IMR-90 (cell line): ENCODE measurements at regions not wholly inside any gene's neighbourhood (a gene's known extent, or its start where the extent isn't known, plus 50 kb on each side); places are given as distances from the start of the nearest gene placed in this dataset.

Source experiments
- ATAC-seq: fragments of 200-7000 bp; cut with Tn5 transposase; 2 replicates; pipeline ENCODE4 v1.9.1; 2020; ENCODE audit warnings: low read depth, mild to moderate bottlenecking, moderate library complexity
- BruUV-seq: library from RNA; stranded (reverse); fragments of 400-500 nt; replicated peaks from 2 replicates; lab custom pipeline; 2021; lab: Mats Ljungman, UMichigan
- CTCF ChIA-PET: fragments of 300-600 bp; formaldehyde crosslinking; extraction: SDS; loops from one replicate; lab custom pipeline; 2021; ENCODE audit warnings: antibody characterized with exemption; lab: Yijun Ruan, JAX
- POLR2A ChIA-PET: fragments of 300-600 bp; sonication (Branson Sonifier 250); formaldehyde crosslinking; loops from one replicate; lab custom pipeline; 2022; ENCODE audit warnings: antibody characterized with exemption; ENCODE audit not compliant: unreplicated experiment; lab: Charles Lee
- DNase-seq: peaks from one replicate; pipeline ENCODE4 v3.0.0; 2013
- H2AFZ ChIP-seq: replicated peaks from 2 replicates; pipeline ENCODE3; 2013; ENCODE audit warnings: low read length, mild to moderate bottlenecking; ENCODE audit not compliant: poor library complexity
- H2AK5ac ChIP-seq: 2 replicates; pipeline ENCODE4 v1.6.1; 2013; ENCODE audit warnings: low read depth, low read length, inconsistent platforms
- H2AK9ac ChIP-seq: replicated peaks from 2 replicates; pipeline ENCODE3; 2013; ENCODE audit warnings: mild to moderate bottlenecking, low read depth, low read length, moderate library complexity; ENCODE audit not compliant: poor library complexity
- H2BK120ac ChIP-seq: 2 replicates; pipeline ENCODE4 v1.6.1; 2013; ENCODE audit warnings: low read depth, low read length, inconsistent platforms
- H2BK15ac ChIP-seq: 3 replicates; pipeline ENCODE4 v1.6.1; 2013; ENCODE audit warnings: low read depth, low read length, inconsistent platforms
- H2BK20ac ChIP-seq: 2 replicates; pipeline ENCODE4 v1.6.1; 2013; ENCODE audit warnings: low read depth, mild to moderate bottlenecking, inconsistent platforms, low read length, moderate library complexity
- H2BK5ac ChIP-seq: 2 replicates; pipeline ENCODE4 v1.6.1; 2013; ENCODE audit warnings: mild to moderate bottlenecking, low read depth, low read length, inconsistent platforms; ENCODE audit not compliant: poor library complexity, severe bottlenecking
- H3K14ac ChIP-seq: replicated peaks from 2 replicates; pipeline ENCODE4 v1.6.1; 2013; ENCODE audit warnings: low read depth, low read length, inconsistent platforms
- H3K18ac ChIP-seq: 2 replicates; pipeline ENCODE4 v1.6.1; 2013; ENCODE audit warnings: low read depth, low read length, control low read depth
- H3K23ac ChIP-seq: 2 replicates; pipeline ENCODE4 v1.6.1; 2013; ENCODE audit warnings: low read depth, low read length, inconsistent platforms
- H3K27ac ChIP-seq: 2 replicates; pipeline ENCODE4 v1.5.1; 2013; ENCODE audit warnings: mild to moderate bottlenecking, control low read depth, low read length; ENCODE audit not compliant: insufficient read depth
- H3K27me3 ChIP-seq: 2 replicates; pipeline ENCODE4 v1.6.1; 2013; ENCODE audit warnings: low read length; ENCODE audit not compliant: control insufficient read depth, insufficient read depth
- H3K36me3 ChIP-seq: 2 replicates; pipeline ENCODE4 v1.6.1; 2013; ENCODE audit warnings: low read length, mixed read lengths; ENCODE audit not compliant: control insufficient read depth, insufficient read depth
- H3K4ac ChIP-seq: 2 replicates; pipeline ENCODE4 v1.6.1; 2013; ENCODE audit warnings: low read depth, low read length, inconsistent platforms
- H3K4me1 ChIP-seq: 2 replicates; pipeline ENCODE4 v1.6.1; 2013; ENCODE audit warnings: low read length, mixed read lengths; ENCODE audit not compliant: control insufficient read depth, insufficient read depth
- H3K4me2 ChIP-seq: 2 replicates; pipeline ENCODE4 v1.6.1; 2013; ENCODE audit warnings: low read depth, mild to moderate bottlenecking, control low read depth, low read length, moderate library complexity
- H3K4me3 ChIP-seq: 2 replicates; pipeline ENCODE4 v1.5.1; 2013; ENCODE audit warnings: low read depth, mild to moderate bottlenecking, control low read depth, low read length, moderate library complexity; ENCODE audit not compliant: insufficient read depth
- H3K56ac ChIP-seq: 2 replicates; pipeline ENCODE4 v1.6.1; 2013; ENCODE audit warnings: low read length, inconsistent platforms; ENCODE audit not compliant: insufficient read depth; ENCODE audit errors: extremely low read depth
- H3K79me1 ChIP-seq, 2 experiments: 2 replicates each; pipeline ENCODE4 v1.6.1; 2013; ENCODE audit warnings: low read length in 2 of 2, inconsistent platforms in 1 of 2, low read depth in 1 of 2
- H3K9ac ChIP-seq: 2 replicates; pipeline ENCODE4 v1.6.1; 2013; ENCODE audit warnings: low read depth, low read length, control low read depth
- H3K9me1 ChIP-seq: 2 replicates; pipeline ENCODE4 v1.6.1; 2013; ENCODE audit warnings: low read length, inconsistent platforms; ENCODE audit not compliant: insufficient read depth
- H3K9me3 ChIP-seq: 2 replicates; pipeline ENCODE4 v1.6.1; 2013; ENCODE audit warnings: low read length; ENCODE audit not compliant: control insufficient read depth, insufficient read depth
- H4K20me1 ChIP-seq: 2 replicates; pipeline ENCODE4 v1.6.1; 2013; ENCODE audit warnings: low read length, inconsistent platforms; ENCODE audit not compliant: insufficient read depth
- H4K5ac ChIP-seq: 2 replicates; pipeline ENCODE4 v1.6.1; 2013; ENCODE audit warnings: mild to moderate bottlenecking, low read depth, low read length, control low read depth
- H4K8ac ChIP-seq, 2 experiments: 2 replicates each; pipeline ENCODE4 v1.6.1; 2013; ENCODE audit warnings: low read depth in 2 of 2, low read length in 2 of 2, control low read depth in 1 of 2, inconsistent platforms in 1 of 2
- H4K91ac ChIP-seq: 2 replicates; pipeline ENCODE4 v1.6.1; 2013; ENCODE audit warnings: low read depth, low read length, inconsistent platforms; ENCODE audit not compliant: insufficient read depth
- CHD1 ChIP-seq: IDR thresholded peaks from 2 replicates; pipeline ENCODE4 v1.6.1; 2012; ENCODE audit warnings: low read depth, low read length, improper control_type of control experiment
- MAFK ChIP-seq: IDR thresholded peaks from 2 replicates; pipeline ENCODE4 v1.6.1; 2012; ENCODE audit warnings: low read depth, low read length, improper control_type of control experiment
- MAZ ChIP-seq: IDR thresholded peaks from 2 replicates; pipeline ENCODE4 v1.6.1; 2012; ENCODE audit warnings: low read depth, mild to moderate bottlenecking, low read length, improper control_type of control experiment, moderate library complexity, borderline replicate concordance
- RFX5 ChIP-seq: IDR thresholded peaks from 2 replicates; pipeline ENCODE4 v1.8.0; 2012; ENCODE audit warnings: low read depth, mild to moderate bottlenecking, low read length, moderate library complexity
- WGBS, 2 experiments: methylation state at CpG; one replicate each; pipeline versions ENCODE4 v1.1.5 to v1.1.7; 2013; ENCODE audit warnings: missing lambda C conversion rate in 2 of 2; ENCODE audit not compliant: insufficient read length in 1 of 2; ENCODE audit errors: extremely low coverage in 2 of 2; 5-methylcytosine and 5-hydroxymethylcytosine counted together
- dilution Hi-C: fragments of 300-500 bp; cut with HindIII; formaldehyde crosslinking; loops from one replicate; pipeline ENCODE4 v1.14.3; 2018; ENCODE audit warnings: low sequenced_read_pairs; ENCODE audit not compliant: unreplicated experiment
- in situ Hi-C: fragments of 300-500 bp; cut with MboI; formaldehyde crosslinking; loops from 3 replicates; pipeline ENCODE4 v1.14.3; 2019; ENCODE audit warnings: low sequenced_read_pairs, inconsistent platforms, mixed read lengths
- intact Hi-C: fragments of 100-400 bp; cut with micrococcal nuclease; formaldehyde crosslinking; loops from 2 replicates; pipeline ENCODE4 v1.10.0; 2022
- TF ChIP-seq, protein P1 (sequence below): conservative IDR thresholded peaks from 2 replicates; pipeline ENCODE4 v1.5.1; 2012; ENCODE audit warnings: mild to moderate bottlenecking, low read depth, low read length, improper control_type of control experiment
- TF ChIP-seq, protein P2 (sequence below): fragments of 150-350 bp; IDR thresholded peaks from 2 replicates; pipeline ENCODE4 v1.6.1; 2017; ENCODE audit warnings: mild to moderate bottlenecking, antibody characterized with exemption, low read length, low read depth

DNA sequence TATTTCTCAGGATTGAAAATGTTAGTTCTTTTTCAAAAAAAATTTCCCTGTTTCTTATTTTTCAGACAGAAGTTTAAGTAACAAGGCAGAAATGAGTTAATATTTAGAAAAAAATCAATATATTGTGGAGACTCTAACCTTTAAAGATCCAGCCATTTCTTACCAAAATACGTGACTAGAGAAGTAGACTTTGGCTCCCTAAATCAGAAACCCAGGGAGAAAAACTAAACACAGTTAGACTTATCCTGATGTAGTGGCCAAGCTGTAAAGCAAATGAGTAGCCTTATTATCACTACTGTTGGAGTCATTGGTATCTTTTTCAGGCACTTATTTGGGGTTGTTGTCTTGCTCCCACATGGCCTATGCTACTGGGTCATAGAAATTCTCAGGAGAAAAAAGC, 1556.4 kb upstream of the ADGRL3 start:
- Histone ChIP-seq H3K4me3 (no peak overlapping the region), H3K4me1 (no peaks in the 10 kb centered on the region), H3K18ac (no peak overlapping the region), H4K20me1 (no peaks in the 10 kb centered on the region), H2AFZ (no peak overlapping the region), H4K91ac (no peak overlapping the region), H3K27me3 (no peaks in the 10 kb centered on the region), H3K9me1 (no peaks in the 10 kb centered on the region), H4K8ac (no peak overlapping the region), H3K9ac (no peak overlapping the region), H2BK5ac (no peak overlapping the region), H3K9me3 (no peaks in the 10 kb centered on the region), H2BK15ac (no peak overlapping the region), H4K5ac (no peak overlapping the region), H3K23ac (no peak overlapping the region), H2AK5ac (no peak overlapping the region), H3K79me1 (no peaks in the 10 kb centered on the region), H3K4ac (no peak overlapping the region), H2BK20ac (no peak overlapping the region), H2AK9ac (no peak overlapping the region), H3K56ac (no peak overlapping the region), H3K36me3 (no peaks in the 10 kb centered on the region), H3K14ac (no peak overlapping the region), H2BK120ac (no peak overlapping the region), H3K27ac (no peak overlapping the region), H3K4me2 (no peak overlapping the region)
- intact Hi-C loops, result no loop called here
- dilution Hi-C loops, result no loop called here
- no CpG with 5 or more reads among the region's 1 CpG for WGBS, 2 experiments
- CTCF ChIA-PET, result no interaction called here
- DNase-seq, result no peak
- ATAC-seq, result no peak
- POLR2A ChIA-PET, result no interaction called here
- TF ChIP-seq RFX5 (no peak), CHD1 (no peak), MAFK (no peak), MAZ (no peak)
- TF ChIP-seq, protein P1, sequence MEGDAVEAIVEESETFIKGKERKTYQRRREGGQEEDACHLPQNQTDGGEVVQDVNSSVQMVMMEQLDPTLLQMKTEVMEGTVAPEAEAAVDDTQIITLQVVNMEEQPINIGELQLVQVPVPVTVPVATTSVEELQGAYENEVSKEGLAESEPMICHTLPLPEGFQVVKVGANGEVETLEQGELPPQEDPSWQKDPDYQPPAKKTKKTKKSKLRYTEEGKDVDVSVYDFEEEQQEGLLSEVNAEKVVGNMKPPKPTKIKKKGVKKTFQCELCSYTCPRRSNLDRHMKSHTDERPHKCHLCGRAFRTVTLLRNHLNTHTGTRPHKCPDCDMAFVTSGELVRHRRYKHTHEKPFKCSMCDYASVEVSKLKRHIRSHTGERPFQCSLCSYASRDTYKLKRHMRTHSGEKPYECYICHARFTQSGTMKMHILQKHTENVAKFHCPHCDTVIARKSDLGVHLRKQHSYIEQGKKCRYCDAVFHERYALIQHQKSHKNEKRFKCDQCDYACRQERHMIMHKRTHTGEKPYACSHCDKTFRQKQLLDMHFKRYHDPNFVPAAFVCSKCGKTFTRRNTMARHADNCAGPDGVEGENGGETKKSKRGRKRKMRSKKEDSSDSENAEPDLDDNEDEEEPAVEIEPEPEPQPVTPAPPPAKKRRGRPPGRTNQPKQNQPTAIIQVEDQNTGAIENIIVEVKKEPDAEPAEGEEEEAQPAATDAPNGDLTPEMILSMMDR, result no peak
- TF ChIP-seq, protein P2, sequence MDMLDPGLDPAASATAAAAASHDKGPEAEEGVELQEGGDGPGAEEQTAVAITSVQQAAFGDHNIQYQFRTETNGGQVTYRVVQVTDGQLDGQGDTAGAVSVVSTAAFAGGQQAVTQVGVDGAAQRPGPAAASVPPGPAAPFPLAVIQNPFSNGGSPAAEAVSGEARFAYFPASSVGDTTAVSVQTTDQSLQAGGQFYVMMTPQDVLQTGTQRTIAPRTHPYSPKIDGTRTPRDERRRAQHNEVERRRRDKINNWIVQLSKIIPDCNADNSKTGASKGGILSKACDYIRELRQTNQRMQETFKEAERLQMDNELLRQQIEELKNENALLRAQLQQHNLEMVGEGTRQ, result no peak
- BruUV-seq, result no TSS peak
- in situ Hi-C loops, result no loop called here
